Cardiac septum (tissue), 1 donor: ENCODE measurements at regions not wholly inside any gene's neighbourhood (a gene's known extent, or its start where the extent isn't known, plus 50 kb on each side); places are given as distances from the start of the nearest gene placed in this dataset.
"Not testable (repeated sequence)": the region's sequence is repeated elsewhere in the genome, so short reads cannot be mapped to it uniquely, and the experiment has no call there.

Experiments used
- DNase-seq: peaks from one replicate; pipeline ENCODE4 v3.0.0-alpha.2; 2020; ENCODE audit warnings: low spot score
- intact Hi-C: fragments of 100-400 bp; cut with DNase I; formaldehyde crosslinking; loops from one replicate; pipeline ENCODE4 v1.14.0; 2022
- donor health status: DM: no; HTN: no; CAD: no.

DNA sequence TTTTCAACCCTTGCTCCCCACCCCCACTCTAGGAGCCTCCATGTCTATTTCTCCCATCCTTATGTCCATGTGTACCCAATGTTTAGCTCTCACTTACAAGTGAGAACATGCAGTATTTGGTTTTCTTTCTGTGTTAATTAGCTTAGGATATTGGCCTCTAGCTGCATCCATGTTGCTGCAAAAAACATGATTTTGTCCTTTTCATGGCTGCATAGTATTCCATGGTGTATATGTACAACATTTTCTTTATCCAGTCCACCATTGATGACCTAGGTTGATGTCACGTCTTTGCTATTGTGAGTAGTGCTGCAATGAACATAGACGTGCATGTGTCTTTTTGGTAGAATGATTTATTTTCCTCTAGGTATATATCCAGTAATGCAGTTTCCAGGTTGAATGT lies 472.8 kb downstream of the ZNF674 start:
- no peak for DNase-seq
- intact Hi-C loops, result no loop called here

GRCh38 chrX:46070421-46070820 lies 474.8 kb downstream of the ZNF674 start:
- intact Hi-C loops, result no loop called here
- no peak for DNase-seq

- DNase-seq, result no peak
- intact Hi-C loops, result no loop called here
These were observed 485.9 kb downstream of the ZNF674 start for GRCh38 chrX:46059316-46059715.

DNA sequence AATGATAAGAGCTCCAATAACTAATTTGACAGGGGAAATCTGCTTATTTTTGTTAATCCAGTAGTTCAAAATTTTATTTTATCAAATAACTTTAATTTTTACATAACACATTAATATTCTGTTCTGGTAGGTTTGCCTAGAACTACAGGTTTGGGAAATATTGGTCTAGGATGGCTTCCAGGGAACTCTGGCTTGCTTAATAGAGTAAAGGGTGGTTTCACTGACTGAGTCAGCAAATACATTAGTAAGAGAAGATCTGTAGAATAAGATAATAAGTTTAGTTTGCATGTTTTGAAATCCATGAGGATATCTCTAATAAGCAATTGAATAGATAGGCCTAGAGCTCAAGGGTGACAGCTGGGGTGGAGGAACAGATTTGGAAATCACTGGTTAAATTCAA lies 500.7 kb downstream of the ZNF674 start:
- no peak for DNase-seq
- intact Hi-C loops, result no loop called here

- intact Hi-C loops, result no loop called here
These were observed 505.2 kb downstream of the ZNF674 start for GRCh38 chrX:46040001-46040400.

GRCh38 chrX:46039526-46039925 lies 505.7 kb downstream of the ZNF674 start:
- intact Hi-C loops, result no loop called here
- DNase-seq, result no peak

More at GRCh38 chrX:46040001-46040400, 505.2 kb downstream of the ZNF674 start:
- DNase-seq, result no peak

DNA sequence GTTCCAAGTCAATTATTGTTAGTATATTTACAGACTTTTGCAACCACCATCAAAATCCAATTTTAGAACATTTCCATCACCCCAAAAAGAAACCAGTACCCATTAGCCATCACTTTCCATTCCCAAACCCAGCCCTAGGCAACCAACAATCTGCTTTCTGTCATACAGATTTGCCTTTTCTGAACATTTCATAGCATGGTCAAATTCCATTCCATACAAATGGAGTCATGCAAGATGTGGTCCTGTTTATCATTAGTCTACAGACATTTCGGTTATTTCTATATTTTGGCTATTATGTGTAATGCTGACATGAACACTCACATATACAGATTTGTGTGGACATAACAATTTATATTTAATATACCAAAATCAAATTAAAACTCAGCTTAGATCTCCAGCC lies 508.7 kb downstream of the ZNF674 start:
- no peak for DNase-seq
- intact Hi-C loops, result no loop called here

DNA sequence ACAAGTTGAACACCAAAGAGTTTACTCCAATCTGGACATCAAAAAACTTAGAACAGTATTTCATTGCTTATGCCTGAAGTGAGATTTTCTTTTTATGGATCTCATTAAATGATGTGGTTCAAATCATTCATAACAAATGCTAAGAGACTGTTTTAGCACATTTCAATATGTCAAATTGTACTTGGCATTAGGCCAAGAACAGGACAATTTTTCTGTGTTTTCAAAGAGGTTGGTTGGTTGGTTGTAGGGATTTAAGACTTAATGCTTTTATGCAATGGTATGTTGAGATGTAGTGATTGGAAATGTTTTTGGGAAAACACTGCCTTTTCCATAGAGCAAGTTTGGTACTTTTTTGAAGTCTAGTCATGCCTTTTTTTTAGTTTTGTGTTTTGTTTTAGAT lies 510.4 kb downstream of the ZNF674 start:
- DNase-seq, result no peak
- intact Hi-C loops, result no loop called here

GRCh38 chrX:46029777-46030176 lies 515.4 kb downstream of the ZNF674 start:
- intact Hi-C loops, result no loop called here
- DNase-seq, result no peak

DNA sequence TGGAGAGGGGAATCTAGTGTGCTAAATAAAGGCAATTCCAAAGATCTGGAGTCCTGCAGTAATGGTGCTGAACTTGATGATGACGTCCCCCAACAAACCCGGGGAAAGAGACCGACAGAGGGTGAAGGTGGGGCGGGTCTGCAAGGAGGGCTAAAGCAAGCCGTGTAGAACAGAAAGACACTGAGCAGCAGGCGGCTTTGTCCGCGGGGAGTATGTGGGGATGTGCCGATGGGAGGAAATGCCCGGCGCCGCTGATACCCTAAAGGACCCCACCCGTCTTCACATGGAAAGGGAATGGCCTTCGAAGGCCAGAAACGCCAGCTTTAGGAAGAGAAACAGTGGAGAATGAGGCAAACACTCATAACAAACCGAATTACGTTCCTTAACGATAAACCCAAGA lies 528.9 kb downstream of the ZNF674 start:
- DNase-seq, result no peak
- intact Hi-C loops, result no loop called here

- DNase-seq, result no peak
- intact Hi-C loops, result no loop called here
These were observed 529.6 kb downstream of the ZNF674 start for GRCh38 chrX:46015653-46016052.

- intact Hi-C loops, result no loop called here
- no peak for DNase-seq
These were observed 552.7 kb downstream of the ZNF674 start for GRCh38 chrX:45992402-45993123.

DNA sequence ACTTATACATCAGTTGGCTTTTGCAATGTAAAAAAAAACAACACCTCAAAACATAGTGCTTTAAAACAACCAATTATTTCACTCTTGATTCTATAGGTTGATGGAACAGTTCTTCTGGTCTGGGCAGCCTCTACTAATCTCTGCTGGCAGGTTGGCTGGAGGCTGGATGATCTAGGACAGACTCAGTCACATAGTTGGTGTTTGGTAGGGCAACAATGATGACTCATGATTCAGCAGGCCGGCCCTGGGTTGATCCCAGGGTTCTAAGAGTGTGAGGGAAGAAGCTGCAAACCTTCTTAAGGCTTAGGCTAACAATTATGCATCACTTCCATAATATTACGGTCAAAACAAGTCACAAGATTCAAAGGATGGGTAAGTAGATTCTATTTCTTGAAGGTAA lies 558.2 kb downstream of the ZNF674 start:
- intact Hi-C loops, result no loop called here
- DNase-seq, result no peak

GRCh38 chrX:45986081-45986480 lies 559.1 kb downstream of the ZNF674 start:
- intact Hi-C loops, result no loop called here
- no peak for DNase-seq

GRCh38 chrX:45982958-45983727 lies 562.1 kb downstream of the ZNF674 start:
- intact Hi-C loops, DNase-seq: not testable (repeated sequence)

GRCh38 chrX:45980726-45981125 lies 564.5 kb downstream of the ZNF674 start:
- no peak for DNase-seq
- intact Hi-C loops, result no loop called here

- intact Hi-C loops, result no loop called here
- DNase-seq, result no peak
These were observed 569.6 kb downstream of the ZNF674 start for GRCh38 chrX:45975633-45976032.

DNA sequence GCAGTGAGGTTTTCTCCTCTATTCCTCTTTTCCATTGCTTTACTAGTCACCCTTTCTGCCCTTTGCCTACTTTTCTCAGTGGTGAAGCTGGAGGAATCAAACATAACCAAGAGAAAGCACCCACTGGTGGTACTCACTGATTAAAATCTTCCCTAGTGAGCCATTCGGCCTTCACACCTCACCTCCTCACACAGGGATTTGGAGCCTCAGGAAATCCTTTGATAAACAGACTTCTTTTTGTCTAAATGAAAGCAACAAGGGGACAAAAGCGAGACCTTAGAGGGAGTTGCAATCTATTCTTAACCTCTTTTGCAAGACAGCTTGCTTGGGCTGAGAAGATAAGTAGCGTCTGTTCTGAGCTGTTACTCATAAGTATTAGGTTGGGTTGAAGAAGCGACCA lies 572.6 kb downstream of the ZNF674 start:
- DNase-seq, result no peak
- intact Hi-C loops, result no loop called here

GRCh38 chrX:45959567-45959966 lies 585.7 kb downstream of the ZNF674 start:
- no peak for DNase-seq
- intact Hi-C loops, result no loop called here

DNA sequence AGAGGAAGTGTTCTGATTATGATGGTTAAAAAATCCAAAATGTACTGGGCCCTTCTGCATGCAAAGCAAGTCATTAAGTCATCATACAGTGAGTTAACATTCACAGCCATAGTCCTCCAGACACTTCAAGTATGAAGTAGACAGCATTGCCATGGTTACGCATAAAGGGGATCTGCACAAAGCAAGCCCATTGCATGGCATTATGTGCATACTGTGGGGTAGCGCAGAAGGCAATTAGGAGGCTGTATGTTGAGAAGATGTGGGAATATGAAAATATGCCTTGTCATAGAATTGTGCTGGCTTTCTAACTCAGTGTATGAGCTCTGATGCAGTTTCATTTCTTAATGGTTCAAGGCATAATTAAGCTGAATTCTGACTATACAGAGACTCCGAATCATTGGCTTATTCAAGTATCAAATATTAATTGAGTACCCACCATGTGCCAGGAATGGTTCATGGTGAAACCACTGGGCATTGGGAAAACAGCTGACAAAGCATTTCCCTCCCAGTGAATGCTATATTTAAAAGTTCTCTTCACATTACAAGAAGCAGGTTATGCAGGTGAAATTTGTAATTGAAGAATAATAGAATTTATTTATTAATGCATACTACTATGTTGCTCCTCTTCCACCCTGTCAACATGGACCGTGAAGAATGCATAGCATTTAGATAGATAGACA lies 588.9 kb downstream of the ZNF674 start:
- no peak for DNase-seq
- intact Hi-C loops, result no loop called here

DNA sequence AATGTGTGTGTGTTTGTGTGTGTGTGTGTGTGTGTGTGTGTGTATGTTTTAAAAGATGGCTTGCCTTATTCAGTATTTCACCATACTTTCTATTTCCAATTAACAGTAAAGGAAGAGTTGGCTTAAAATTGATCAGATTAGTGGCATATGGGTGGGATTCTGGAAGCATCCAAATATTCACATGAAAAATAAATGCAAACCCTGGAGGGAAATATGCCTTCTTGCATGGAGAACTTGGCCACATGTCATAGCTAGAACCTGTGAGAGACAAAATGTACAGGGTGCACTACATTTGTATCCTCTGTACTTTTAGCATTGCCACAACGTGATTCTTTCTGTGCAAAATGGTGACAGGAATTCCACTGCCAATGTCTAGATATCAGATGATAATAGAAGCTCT lies 589.6 kb downstream of the ZNF674 start:
- intact Hi-C loops, result no loop called here

More for the DNA sequence above, 589.6 kb downstream of the ZNF674 start:
- no peak for DNase-seq
